Activated T-helper 17 cell treated with anti-CD3 and anti-CD28 coated beads, Interleukin-2, amount 50 U/mL, for 72 hours (primary cell): ENCODE measurements at regions not wholly inside any gene's neighbourhood (a gene's known extent, or its start where the extent isn't known, plus 50 kb on each side); places are given as distances from the start of the nearest gene placed in this dataset.

ENCODE experiments used
- ATAC-seq: fragments of 150-1000 bp; cut with Tn5 transposase; replicated peaks from 2 replicates; pipeline ENCODE4 v1.10.0; 2021; ENCODE audit warnings: mild to moderate bottlenecking, moderate library complexity
- H3K27ac Mint-ChIP-seq: one replicate; pipeline ENCODE4 v1.8.0; 2022; ENCODE audit warnings: mixed read lengths
- H3K27me3 Mint-ChIP-seq: one replicate; pipeline ENCODE4 v1.8.0; 2022; ENCODE audit warnings: mixed read lengths
- H3K36me3 Mint-ChIP-seq: one replicate; pipeline ENCODE4 v1.8.0; 2022; ENCODE audit warnings: low read depth, mild to moderate bottlenecking, mixed read lengths
- H3K4me1 Mint-ChIP-seq: one replicate; pipeline ENCODE4 v1.8.0; 2022; ENCODE audit warnings: mixed read lengths
- H3K4me3 Mint-ChIP-seq: one replicate; pipeline ENCODE4 v1.8.0; 2022; ENCODE audit warnings: mild to moderate bottlenecking, mixed read lengths
- H3K9me3 Mint-ChIP-seq: one replicate; pipeline ENCODE4 v1.8.0; 2022; ENCODE audit warnings: mixed read lengths

DNA sequence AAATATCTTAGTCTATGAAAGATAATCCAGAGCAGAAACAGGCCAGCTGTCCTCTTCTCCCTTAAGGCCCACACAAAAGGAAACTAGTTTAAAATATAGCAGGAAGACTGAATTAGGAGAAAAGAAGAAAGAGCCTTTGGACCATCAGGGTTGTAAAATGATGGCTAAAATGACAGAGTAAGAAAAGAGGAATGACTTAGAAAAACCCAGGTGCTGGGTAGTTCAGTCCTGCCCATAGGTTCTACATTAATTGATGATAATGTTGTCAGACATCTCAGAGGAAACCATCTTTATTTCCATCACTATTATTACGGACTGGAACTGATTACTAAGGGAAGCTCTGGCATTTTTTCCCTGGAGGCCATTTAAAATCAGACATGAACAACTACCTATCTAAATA, 142.8 kb upstream of the STT3B start:
- no peaks in the 10 kb centered on the region for H3K9me3 Mint-ChIP-seq
- H3K4me1 Mint-ChIP-seq, result peaks cover 9% of the 10 kb centered on the region
- no peaks in the 10 kb centered on the region for H3K36me3 Mint-ChIP-seq
- no peak overlapping the region for H3K27ac Mint-ChIP-seq
- peaks cover 3% of the 10 kb centered on the region for H3K27me3 Mint-ChIP-seq
- H3K4me3 Mint-ChIP-seq, result no peak overlapping the region
- no peak for ATAC-seq

DNA sequence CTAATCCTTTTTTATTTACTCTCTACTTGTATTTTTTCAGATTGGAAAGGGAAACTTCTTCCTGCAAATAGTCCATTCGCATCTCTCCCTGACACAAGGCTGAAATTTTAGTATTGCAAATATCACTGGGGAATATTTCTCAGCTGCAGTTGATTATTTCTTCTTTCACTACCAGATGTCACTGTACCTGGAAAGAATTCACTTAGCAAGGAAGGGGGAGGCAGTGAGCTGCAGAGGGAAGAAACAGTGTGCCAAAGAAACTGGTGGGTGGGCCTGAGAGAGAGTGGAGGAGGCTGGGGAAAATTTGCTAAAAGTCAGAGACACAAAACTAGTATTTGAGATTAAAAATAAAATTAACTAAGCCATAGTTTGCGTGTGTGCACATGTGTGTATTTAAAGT, 142.3 kb upstream of the STT3B start:
- no peak for ATAC-seq
- H3K27ac Mint-ChIP-seq, result no peak overlapping the region
- no peak overlapping the region for H3K4me3 Mint-ChIP-seq
- H3K36me3 Mint-ChIP-seq, result no peaks in the 10 kb centered on the region
- H3K9me3 Mint-ChIP-seq, result no peaks in the 10 kb centered on the region
- H3K4me1 Mint-ChIP-seq, result peaks cover 9% of the 10 kb centered on the region
- H3K27me3 Mint-ChIP-seq, result peaks cover 3% of the 10 kb centered on the region

DNA sequence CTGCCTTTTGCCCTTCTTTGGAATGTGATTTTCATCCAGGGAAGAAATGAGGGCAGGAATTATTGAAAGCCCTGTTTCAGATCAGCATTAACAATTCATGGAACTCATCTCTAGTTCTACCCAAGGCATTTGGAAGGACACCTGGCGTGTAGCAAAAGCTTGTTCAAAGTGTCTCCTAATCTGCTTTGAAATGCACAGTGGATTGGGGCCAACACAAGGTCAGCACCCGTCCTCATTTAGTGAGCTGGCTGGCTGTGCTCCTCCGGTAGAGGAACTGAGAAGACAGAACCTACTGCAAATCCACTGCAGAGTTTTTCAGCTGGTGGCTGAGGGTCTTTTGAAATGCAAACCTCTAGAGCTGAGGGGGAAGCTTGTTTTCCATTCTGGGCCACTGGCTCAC, 141.6 kb upstream of the STT3B start:
- Mint-ChIP-seq H3K36me3 (no peaks in the 10 kb centered on the region), H3K4me3 (no peak overlapping the region), H3K27ac (no peak overlapping the region), H3K27me3 (peaks cover 3% of the 10 kb centered on the region), H3K9me3 (no peaks in the 10 kb centered on the region), H3K4me1 (peaks cover 9% of the 10 kb centered on the region)
- no peak for ATAC-seq

DNA sequence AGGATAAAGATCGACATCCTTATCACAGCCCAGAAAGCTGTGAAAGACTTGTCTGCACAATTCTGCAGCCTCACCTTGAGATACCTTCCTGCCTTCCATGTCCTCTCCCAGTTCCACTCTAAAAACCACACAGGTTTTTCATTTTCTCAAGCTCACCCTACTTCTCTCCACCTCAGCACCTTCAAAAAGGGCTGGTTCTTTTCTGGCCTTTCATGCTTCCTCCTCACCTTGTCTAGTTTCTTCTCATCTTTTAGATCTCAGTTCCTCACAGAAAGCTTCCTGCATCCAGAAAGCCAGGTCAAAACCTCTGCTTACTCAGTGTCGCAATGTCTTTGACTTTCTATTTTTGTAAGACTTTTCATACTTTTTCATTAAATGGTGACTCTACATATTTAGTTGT, 140.2 kb upstream of the STT3B start:
- Mint-ChIP-seq H3K4me3 (no peak overlapping the region), H3K27ac (no peak overlapping the region), H3K36me3 (no peaks in the 10 kb centered on the region), H3K27me3 (peaks cover 3% of the 10 kb centered on the region), H3K4me1 (peaks cover 9% of the 10 kb centered on the region), H3K9me3 (no peaks in the 10 kb centered on the region)
- ATAC-seq, result no peak

DNA sequence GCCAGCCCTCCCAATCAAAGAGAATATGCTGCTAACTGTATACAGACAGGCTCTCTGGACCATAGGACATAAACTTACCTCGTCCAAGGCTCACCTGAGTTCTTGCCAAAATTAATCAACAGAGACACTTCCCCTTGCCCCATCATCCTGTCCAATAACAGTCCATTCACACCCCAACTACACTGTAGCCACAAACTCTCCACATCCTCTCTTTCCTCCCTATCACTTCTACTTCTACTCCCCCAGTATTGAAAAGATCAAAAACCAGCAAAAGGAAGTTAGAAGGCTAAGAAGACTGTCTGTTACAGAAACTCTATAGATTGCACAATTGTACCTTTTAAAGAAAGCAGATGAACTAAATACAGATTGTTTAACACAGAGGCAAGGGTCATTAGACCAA, 133.5 kb upstream of the STT3B start:
- H3K9me3 Mint-ChIP-seq, result no peaks in the 10 kb centered on the region
- no peaks in the 10 kb centered on the region for H3K27me3 Mint-ChIP-seq
- H3K4me3 Mint-ChIP-seq, result no peak overlapping the region
- peaks cover 19% of the 10 kb centered on the region for H3K4me1 Mint-ChIP-seq
- H3K27ac Mint-ChIP-seq, result no peak overlapping the region
- no peaks in the 10 kb centered on the region for H3K36me3 Mint-ChIP-seq
- ATAC-seq, result peak; percentile 34

DNA sequence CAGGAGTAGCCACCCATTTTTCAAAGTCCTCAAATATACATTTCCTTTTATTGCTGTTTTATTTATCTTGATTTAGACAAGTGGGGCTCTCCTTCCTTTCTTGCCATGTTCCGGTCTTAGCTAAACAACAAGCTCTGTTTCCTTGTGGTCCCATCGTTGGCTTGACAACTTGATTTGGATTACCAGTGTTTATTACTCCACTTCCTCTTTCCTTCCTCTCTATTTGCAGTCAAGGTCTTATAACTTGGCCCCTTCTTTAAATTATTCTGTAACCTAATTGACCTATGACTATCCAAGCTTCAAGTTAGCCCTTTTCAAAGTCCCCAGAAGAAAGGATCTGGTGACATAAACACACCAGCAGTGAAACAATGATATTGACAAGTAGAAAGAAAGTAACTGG, 130.6 kb upstream of the STT3B start:
- H3K27me3 Mint-ChIP-seq, result no peaks in the 10 kb centered on the region
- ATAC-seq, result no peak
- H3K4me1 Mint-ChIP-seq, result peaks cover 19% of the 10 kb centered on the region
- no peaks in the 10 kb centered on the region for H3K9me3 Mint-ChIP-seq
- H3K4me3 Mint-ChIP-seq, result no peak overlapping the region
- no peak overlapping the region for H3K27ac Mint-ChIP-seq
- no peaks in the 10 kb centered on the region for H3K36me3 Mint-ChIP-seq

DNA sequence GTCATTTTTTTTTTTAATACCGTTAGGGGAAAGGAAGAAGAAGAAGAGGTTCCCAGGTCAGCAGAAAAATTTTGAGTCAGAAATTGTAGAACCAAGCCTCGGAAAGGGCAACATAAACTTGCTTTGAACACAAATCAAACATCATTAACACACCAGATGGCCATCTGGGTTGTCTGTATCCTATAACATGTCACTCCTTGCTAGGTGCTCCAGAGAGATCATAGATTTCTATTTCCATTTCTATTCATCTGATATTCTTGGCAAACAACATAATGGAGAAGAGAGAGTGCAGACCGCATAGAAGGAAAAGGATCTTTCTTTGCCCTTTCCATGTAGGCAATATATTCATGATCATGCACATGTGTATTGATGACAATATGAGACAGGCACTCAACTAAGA, 129.5 kb upstream of the STT3B start:
- Mint-ChIP-seq H3K27ac (no peak overlapping the region), H3K36me3 (no peaks in the 10 kb centered on the region), H3K9me3 (no peaks in the 10 kb centered on the region), H3K4me3 (no peak overlapping the region), H3K4me1 (peaks cover 19% of the 10 kb centered on the region), H3K27me3 (no peaks in the 10 kb centered on the region)
- ATAC-seq, result no peak

DNA sequence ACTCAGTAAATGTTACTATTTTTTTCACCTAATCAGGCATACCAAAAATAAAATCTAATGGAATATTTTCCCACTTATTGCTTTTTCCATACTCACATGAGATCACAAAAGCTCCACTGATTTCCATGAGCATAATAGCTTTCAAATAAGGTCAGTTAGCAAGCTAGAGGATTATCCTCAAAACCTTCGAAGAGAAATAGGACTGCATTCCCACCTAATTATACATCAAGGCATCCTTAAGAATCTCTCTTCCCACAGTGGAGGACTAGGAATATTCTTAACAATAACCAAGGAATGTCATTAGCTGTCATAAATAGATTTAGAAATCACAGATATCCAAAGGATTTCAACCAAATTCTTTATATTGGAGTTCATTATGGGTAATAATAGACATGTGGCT, 127.9 kb upstream of the STT3B start:
- Mint-ChIP-seq H3K27me3 (no peaks in the 10 kb centered on the region), H3K9me3 (no peaks in the 10 kb centered on the region), H3K4me1 (peaks cover 17% of the 10 kb centered on the region), H3K36me3 (no peaks in the 10 kb centered on the region), H3K27ac (no peak overlapping the region), H3K4me3 (no peak overlapping the region)
- no peak for ATAC-seq

DNA sequence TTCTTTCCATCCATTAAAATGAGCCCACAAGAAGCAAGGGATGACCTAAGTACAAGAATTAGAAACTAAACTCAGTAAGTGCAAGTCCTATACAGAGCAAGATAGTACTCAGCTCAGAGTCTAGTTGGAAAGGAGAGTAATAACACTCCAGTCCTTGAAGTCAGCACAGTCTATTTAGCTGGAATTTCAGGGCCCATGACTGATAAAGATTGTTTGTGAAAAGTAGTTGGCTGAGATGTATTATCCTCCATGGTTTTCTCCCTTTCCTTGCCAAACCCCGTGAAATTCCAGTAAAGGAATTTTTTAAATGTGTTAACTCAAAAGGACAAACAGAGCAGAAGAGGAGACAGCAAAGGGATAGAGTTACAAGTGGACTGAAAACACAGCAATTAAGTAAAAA, 127.2 kb upstream of the STT3B start:
- H3K27ac Mint-ChIP-seq, result no peak overlapping the region

DNA sequence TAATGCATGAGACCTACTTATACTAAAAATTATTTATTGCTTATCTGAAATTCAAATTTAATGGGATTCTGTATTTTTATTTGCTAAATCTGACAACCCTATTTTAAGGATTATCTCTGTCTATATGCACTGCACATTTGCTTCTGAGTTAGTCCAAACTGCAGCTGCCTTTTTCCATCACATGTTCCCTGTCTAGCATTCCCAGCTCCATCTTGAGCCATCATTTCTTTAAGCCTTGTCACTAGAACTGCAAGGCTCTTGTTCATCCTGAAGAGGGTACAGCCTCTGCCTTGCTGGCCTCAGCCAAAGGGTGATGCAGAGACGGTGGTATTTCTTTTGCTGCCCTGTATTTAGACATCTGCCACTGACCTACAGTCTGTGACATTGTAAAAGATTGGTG, 125.8 kb upstream of the STT3B start:
- Mint-ChIP-seq H3K36me3 (no peaks in the 10 kb centered on the region), H3K9me3 (no peaks in the 10 kb centered on the region), H3K27me3 (no peaks in the 10 kb centered on the region), H3K4me1 (peaks cover 12% of the 10 kb centered on the region), H3K4me3 (no peak overlapping the region), H3K27ac (no peak overlapping the region)
- no peak for ATAC-seq

More for the DNA sequence above, 127.2 kb upstream of the STT3B start:
- no peaks in the 10 kb centered on the region for H3K27me3 Mint-ChIP-seq
- H3K9me3 Mint-ChIP-seq, result no peaks in the 10 kb centered on the region
- H3K4me1 Mint-ChIP-seq, result peaks cover 13% of the 10 kb centered on the region
- ATAC-seq, result no peak
- H3K4me3 Mint-ChIP-seq, result no peak overlapping the region
- H3K36me3 Mint-ChIP-seq, result no peaks in the 10 kb centered on the region

DNA sequence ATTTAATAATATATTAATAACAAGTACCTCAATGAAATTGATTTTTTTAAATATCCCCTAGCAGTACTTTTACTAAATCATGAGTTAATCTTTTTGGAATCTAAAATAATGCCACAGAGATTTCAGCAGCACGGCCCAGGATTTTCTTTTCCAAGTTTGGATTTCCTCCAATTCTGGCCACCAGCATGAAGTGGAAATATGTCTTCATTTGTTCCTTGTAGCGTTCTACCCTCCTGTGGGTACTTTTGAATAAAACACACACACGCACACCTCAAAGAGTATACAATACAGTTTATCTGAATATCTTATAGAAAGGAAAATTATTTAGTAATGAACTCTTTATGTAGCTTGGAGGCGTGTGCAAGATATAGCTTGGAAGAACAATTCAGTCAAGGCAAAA, 125.1 kb upstream of the STT3B start:
- Mint-ChIP-seq H3K9me3 (no peaks in the 10 kb centered on the region), H3K4me3 (no peak overlapping the region), H3K27ac (no peak overlapping the region), H3K27me3 (no peaks in the 10 kb centered on the region), H3K4me1 (peaks cover 6% of the 10 kb centered on the region), H3K36me3 (no peaks in the 10 kb centered on the region)
- ATAC-seq, result no peak

DNA sequence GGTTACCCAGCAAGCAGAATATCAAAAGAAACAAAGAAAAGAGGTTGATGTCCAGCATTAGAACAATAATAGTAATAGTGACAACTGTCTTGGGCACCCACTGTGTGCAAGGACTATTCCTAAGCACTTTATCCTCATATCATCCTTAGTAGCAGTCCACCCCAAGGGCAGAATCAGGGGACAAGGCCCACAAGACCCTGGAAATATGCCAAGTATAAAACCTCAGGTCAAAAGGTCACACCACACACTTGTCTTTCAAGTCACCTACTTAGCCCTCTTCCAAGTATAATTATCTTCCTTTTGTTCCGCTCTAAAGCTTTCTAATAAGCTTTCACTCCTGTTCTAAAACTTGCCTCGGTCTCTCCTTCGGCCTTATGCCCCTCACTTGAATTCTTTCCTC, 124.0 kb upstream of the STT3B start:
- Mint-ChIP-seq H3K4me3 (no peak overlapping the region), H3K27ac (no peak overlapping the region), H3K4me1 (peaks cover 6% of the 10 kb centered on the region), H3K27me3 (no peaks in the 10 kb centered on the region), H3K9me3 (no peaks in the 10 kb centered on the region), H3K36me3 (no peaks in the 10 kb centered on the region)
- no peak for ATAC-seq

DNA sequence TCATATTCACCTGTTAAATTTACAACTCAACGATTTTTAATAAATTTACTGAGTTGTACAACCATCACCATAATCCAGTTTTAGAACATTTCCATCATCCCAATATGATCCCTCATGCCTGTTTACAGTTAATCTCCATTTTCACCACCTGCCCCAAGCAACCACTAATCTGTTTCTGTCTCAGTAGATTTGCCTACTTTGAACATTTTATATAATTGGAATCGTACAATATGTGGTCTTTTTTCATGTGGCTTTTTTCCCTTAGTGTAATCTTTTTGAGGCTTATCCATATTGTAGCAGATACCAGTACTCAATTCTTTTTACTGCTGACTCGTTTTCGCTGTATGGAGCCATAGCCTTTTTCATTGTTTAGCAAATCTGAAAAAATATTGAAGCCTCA, 123.3 kb upstream of the STT3B start:
- no peaks in the 10 kb centered on the region for H3K27me3 Mint-ChIP-seq
- no peak for ATAC-seq
- no peaks in the 10 kb centered on the region for H3K36me3 Mint-ChIP-seq
- no peak overlapping the region for H3K27ac Mint-ChIP-seq
- H3K4me1 Mint-ChIP-seq, result peaks cover 6% of the 10 kb centered on the region
- H3K4me3 Mint-ChIP-seq, result no peak overlapping the region
- H3K9me3 Mint-ChIP-seq, result no peaks in the 10 kb centered on the region

DNA sequence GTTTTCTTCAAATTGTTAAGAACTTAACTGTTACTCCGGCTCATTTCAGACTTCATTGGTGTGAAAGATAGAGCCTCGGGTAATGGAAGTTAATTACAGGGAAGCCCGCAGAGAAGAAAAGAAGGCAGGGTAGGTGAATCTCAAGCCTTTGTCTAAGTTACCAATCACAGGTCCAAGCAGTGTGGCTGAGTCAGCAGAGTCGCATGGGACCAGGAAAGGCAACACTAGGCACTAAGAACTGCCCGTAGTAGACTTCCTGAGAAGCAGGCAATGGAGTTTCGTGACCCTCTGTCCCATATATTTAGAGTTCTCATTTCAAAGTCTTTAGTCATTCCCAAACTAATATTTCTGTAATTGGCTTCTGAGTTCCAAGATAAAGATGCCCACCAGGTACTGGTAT, 122.9 kb upstream of the STT3B start:
- H3K27ac Mint-ChIP-seq, result no peak overlapping the region
- no peaks in the 10 kb centered on the region for H3K36me3 Mint-ChIP-seq
- ATAC-seq, result no peak
- no peak overlapping the region for H3K4me3 Mint-ChIP-seq
- no peaks in the 10 kb centered on the region for H3K9me3 Mint-ChIP-seq
- no peaks in the 10 kb centered on the region for H3K27me3 Mint-ChIP-seq
- peaks cover 6% of the 10 kb centered on the region for H3K4me1 Mint-ChIP-seq

DNA sequence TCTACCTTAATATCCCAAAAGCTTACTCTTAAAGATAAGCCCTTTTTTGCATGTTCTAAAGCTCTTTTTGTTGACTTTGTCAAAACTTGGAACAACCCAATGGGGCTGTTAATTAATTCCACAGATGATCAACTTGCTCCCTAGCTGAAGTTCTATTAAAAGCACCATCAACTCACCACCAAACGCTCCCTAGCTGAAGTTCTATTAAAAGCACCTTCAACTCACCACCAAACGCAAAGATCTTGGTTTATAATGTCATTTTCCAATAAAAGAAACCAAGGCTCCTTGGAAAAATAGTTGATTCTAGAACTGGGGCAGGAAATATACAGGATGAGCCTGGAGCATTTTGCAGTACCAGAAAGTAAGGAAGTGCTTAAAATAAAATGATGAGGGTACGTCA, 122.3 kb upstream of the STT3B start:
- no peak overlapping the region for H3K4me3 Mint-ChIP-seq
- no peak overlapping the region for H3K27ac Mint-ChIP-seq
- H3K9me3 Mint-ChIP-seq, result no peaks in the 10 kb centered on the region
- no peaks in the 10 kb centered on the region for H3K27me3 Mint-ChIP-seq
- H3K36me3 Mint-ChIP-seq, result no peaks in the 10 kb centered on the region
- peaks cover 6% of the 10 kb centered on the region for H3K4me1 Mint-ChIP-seq
- no peak for ATAC-seq

DNA sequence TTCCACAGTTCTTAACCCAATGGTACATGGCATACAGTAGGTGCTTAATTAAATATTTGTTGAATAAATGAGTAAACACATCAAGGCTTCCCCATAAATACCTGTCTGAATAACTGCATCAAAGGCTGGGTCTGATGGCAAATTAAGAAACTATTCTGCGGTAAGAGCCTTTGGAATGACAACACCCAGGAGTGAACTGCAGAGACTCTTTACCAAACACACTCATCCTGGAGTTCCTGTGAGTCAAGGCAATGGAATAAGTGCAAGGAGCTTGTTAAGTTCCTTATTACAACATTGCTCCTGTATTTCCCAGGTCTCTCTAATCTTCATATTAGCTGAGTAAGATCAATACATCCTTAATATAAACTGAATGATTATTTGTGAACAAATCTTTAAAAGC, 119.9 kb upstream of the STT3B start:
- no peaks in the 10 kb centered on the region for H3K27me3 Mint-ChIP-seq
- no peak overlapping the region for H3K27ac Mint-ChIP-seq
- no peak for ATAC-seq
- H3K4me3 Mint-ChIP-seq, result no peak overlapping the region
- no peaks in the 10 kb centered on the region for H3K36me3 Mint-ChIP-seq
- no peaks in the 10 kb centered on the region for H3K9me3 Mint-ChIP-seq
- peaks cover 6% of the 10 kb centered on the region for H3K4me1 Mint-ChIP-seq
